BE2C (cell line): ENCODE measurements at regions not wholly inside any gene's neighbourhood (a gene's known extent, or its start where the extent isn't known, plus 50 kb on each side); places are given as distances from the start of the nearest gene placed in this dataset.

ENCODE experiments used
- DNase-seq: peaks from one replicate; pipeline ENCODE4 v3.0.0-alpha.2; 2020
- H3K27me3 ChIP-seq: fragments of 250-450 bp; sonication (Bioruptor Pico); 2 replicates; pipeline ENCODE4 v1.5.1; 2020; ENCODE audit warnings: mild to moderate bottlenecking
- H3K36me3 ChIP-seq: fragments of 250-450 bp; sonication (Bioruptor Pico); 2 replicates; pipeline ENCODE4 v1.5.1; 2020; ENCODE audit warnings: mild to moderate bottlenecking
- H3K4me1 ChIP-seq: fragments of 250-450 bp; sonication (Bioruptor Pico); 2 replicates; pipeline ENCODE4 v1.5.1; 2020
- H3K4me3 ChIP-seq: 2 replicates; pipeline ENCODE4 v1.5.1; 2011; ENCODE audit warnings: low read depth, low read length
- H3K9me3 ChIP-seq: fragments of 250-450 bp; sonication (Bioruptor Pico); 2 replicates; pipeline ENCODE4 v1.5.1; 2020
- TF ChIP-seq, protein P1 (sequence below): IDR thresholded peaks from 2 replicates; pipeline ENCODE4 v1.5.1; 2012; ENCODE audit warnings: mild to moderate bottlenecking, low read depth, low read length

DNA sequence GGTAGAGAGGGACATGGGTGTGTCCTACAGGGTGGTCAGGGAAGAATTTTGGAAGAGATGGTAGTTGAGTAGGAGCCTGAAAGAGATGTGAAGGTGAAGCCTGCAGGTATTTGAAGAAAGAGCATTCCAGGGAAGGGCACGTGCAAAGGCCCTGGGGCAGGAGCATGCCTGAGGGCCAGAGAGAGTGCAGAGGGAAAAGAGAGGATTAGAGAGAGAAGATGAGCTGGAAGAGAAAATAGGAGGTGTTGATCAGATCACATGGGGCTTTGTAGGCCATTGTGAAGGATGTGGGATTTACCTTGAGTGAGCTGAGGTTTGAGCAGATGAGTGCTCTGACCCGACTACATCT lies 455.0 kb downstream of the HAPSTR1 start:
- TF ChIP-seq, protein P1, sequence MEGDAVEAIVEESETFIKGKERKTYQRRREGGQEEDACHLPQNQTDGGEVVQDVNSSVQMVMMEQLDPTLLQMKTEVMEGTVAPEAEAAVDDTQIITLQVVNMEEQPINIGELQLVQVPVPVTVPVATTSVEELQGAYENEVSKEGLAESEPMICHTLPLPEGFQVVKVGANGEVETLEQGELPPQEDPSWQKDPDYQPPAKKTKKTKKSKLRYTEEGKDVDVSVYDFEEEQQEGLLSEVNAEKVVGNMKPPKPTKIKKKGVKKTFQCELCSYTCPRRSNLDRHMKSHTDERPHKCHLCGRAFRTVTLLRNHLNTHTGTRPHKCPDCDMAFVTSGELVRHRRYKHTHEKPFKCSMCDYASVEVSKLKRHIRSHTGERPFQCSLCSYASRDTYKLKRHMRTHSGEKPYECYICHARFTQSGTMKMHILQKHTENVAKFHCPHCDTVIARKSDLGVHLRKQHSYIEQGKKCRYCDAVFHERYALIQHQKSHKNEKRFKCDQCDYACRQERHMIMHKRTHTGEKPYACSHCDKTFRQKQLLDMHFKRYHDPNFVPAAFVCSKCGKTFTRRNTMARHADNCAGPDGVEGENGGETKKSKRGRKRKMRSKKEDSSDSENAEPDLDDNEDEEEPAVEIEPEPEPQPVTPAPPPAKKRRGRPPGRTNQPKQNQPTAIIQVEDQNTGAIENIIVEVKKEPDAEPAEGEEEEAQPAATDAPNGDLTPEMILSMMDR: no peak
- H3K36me3 ChIP-seq: no peaks in the 10 kb centered on the region
- H3K4me3 ChIP-seq: no peak overlapping the region
- no peak for DNase-seq
- H3K27me3 ChIP-seq: no peaks in the 10 kb centered on the region
- no peaks in the 10 kb centered on the region for H3K4me1 ChIP-seq
- no peaks in the 10 kb centered on the region; the same call in none of the 2 replicates for H3K9me3 ChIP-seq

- Histone ChIP-seq H3K4me3 (no peak overlapping the region), H3K9me3 (no peaks in the 10 kb centered on the region; the same call in none of the 2 replicates), H3K36me3 (no peaks in the 10 kb centered on the region), H3K4me1 (no peaks in the 10 kb centered on the region), H3K27me3 (no peaks in the 10 kb centered on the region)
- DNase-seq: no peak
- TF ChIP-seq, protein P1: no peak
These were observed 458.0 kb downstream of the HAPSTR1 start for GRCh38 chr16:9549487-9549886.

GRCh38 chr16:9555051-9555450 lies 463.6 kb downstream of the HAPSTR1 start:
- Histone ChIP-seq H3K4me3 (no peak overlapping the region), H3K27me3 (no peaks in the 10 kb centered on the region), H3K4me1 (no peaks in the 10 kb centered on the region), H3K36me3 (no peaks in the 10 kb centered on the region), H3K9me3 (no peaks in the 10 kb centered on the region; the same call in 1 of the 2 replicates)
- no peak for DNase-seq
- TF ChIP-seq, protein P1: no peak

- Histone ChIP-seq H3K4me1 (no peaks in the 10 kb centered on the region), H3K27me3 (no peaks in the 10 kb centered on the region), H3K9me3 (no peaks in the 10 kb centered on the region), H3K36me3 (no peaks in the 10 kb centered on the region), H3K4me3 (no peak overlapping the region)
- TF ChIP-seq, protein P1: no peak
- DNase-seq: no peak
These were observed 465.7 kb downstream of the HAPSTR1 start for GRCh38 chr16:9556949-9557665.

DNA sequence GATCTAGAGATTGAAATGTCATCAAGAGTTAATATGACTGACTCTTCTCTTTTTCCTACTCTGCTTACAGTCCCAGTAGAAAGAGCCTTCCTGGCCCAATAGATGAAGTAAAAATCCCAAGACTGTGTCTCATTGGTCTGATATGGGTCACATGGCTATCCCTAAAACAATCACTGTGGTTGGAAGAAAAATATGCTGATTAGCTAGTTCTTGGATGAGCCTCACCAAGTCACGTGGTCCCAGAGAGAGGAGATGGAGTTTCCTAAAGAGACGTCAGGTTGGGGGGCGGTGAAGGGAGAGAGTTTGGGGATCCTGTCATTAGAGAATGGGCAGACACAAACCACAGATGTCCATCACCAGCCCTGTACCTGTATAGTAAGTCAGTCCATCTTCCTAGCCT lies 466.3 kb downstream of the HAPSTR1 start:
- no peaks in the 10 kb centered on the region for H3K36me3 ChIP-seq
- no peak overlapping the region for H3K4me3 ChIP-seq
- no peaks in the 10 kb centered on the region for H3K27me3 ChIP-seq
- TF ChIP-seq, protein P1: no peak
- DNase-seq: no peak
- no peaks in the 10 kb centered on the region for H3K9me3 ChIP-seq
- no peaks in the 10 kb centered on the region for H3K4me1 ChIP-seq

GRCh38 chr16:9566099-9566498 lies 474.7 kb downstream of the HAPSTR1 start:
- no peaks in the 10 kb centered on the region for H3K4me1 ChIP-seq
- no peaks in the 10 kb centered on the region for H3K36me3 ChIP-seq
- H3K4me3 ChIP-seq: no peak overlapping the region
- H3K27me3 ChIP-seq: no peaks in the 10 kb centered on the region
- no peak for DNase-seq
- TF ChIP-seq, protein P1: no peak
- no peaks in the 10 kb centered on the region for H3K9me3 ChIP-seq
